HG03066 (cell line): ENCODE measurements at regions not wholly inside any gene's neighbourhood (a gene's known extent, or its start where the extent isn't known, plus 50 kb on each side); places are given as distances from the start of the nearest gene placed in this dataset.
"Not testable (repeated sequence)": the region's sequence is repeated elsewhere in the genome, so short reads cannot be mapped to it uniquely, and the experiment has no call there.

ENCODE experiments used
- ATAC-seq: cut with Tn5 transposase; IDR thresholded peaks from one replicate; pipeline ENCODE4 v1.9.1; 2021; ENCODE audit warnings: low read depth; ENCODE audit not compliant: unreplicated experiment

- ATAC-seq, result no peak
Measured at GRCh38 chr5:66411701-66412100, 184.5 kb upstream of the MAST4 start.

DNA sequence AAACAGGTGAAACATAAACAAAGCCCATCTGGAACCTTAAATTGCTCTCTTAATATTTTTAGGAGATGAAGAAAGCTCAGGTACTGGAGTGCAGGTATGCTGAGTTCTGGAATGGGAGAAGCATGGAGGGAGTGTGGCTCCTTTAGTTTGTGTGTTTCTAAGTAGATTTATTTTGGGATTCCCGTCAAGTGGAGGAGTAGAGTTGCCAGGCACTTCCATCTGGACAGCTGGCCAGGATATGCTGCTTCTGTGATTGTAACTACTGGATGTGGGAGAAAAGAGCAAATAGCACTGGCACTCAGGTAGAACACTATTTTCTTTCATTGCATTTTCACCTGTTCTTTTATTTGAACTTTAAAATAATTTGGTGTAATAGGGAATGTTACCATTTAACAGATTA is 182.3 kb upstream of the MAST4 start:
- no peak for ATAC-seq

DNA sequence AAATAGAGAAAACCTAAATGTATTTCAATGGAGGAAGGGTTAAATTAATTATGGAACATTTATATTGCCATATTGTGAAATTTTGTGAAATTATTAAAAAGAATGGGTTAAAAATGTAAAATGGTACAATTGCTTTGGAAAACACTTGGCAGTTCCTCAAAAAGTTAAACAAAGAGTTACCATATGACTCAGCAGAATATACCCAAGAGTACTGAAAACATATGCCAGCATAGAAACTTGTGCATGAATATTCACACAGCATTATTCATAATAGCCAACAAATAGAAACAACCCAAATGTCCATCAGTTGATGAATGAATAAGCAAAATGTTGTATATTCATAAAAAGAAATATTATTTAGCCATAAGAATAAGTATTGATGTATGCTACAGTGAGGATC is 181.0 kb upstream of the MAST4 start:
- ATAC-seq, result no peak

GRCh38 chr5:66416698-66417097 is 179.5 kb upstream of the MAST4 start:
- ATAC-seq, result no peak

DNA sequence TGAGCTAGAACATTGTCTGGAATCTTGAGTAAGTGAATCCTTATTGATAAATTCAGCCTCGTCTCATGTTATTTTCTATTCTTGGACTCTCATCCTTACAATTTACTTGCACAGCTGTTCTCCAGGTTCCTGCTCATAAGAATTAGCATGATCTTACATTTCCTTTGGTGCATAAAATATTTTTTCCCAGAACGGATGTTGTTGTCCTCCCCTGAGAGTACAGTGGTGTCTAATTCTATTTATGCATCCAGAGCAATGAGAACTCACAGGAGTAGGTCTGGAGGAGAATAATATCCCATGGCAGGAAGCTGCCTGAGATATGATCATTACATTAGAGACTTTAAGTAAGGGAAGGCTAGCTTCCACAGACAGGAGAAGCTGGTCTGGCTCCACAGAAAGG is 178.4 kb upstream of the MAST4 start:
- no peak for ATAC-seq

GRCh38 chr5:66423484-66423883 is 172.7 kb upstream of the MAST4 start:
- ATAC-seq, result no peak

GRCh38 chr5:66425842-66426241 is 170.4 kb upstream of the MAST4 start:
- no peak for ATAC-seq

DNA sequence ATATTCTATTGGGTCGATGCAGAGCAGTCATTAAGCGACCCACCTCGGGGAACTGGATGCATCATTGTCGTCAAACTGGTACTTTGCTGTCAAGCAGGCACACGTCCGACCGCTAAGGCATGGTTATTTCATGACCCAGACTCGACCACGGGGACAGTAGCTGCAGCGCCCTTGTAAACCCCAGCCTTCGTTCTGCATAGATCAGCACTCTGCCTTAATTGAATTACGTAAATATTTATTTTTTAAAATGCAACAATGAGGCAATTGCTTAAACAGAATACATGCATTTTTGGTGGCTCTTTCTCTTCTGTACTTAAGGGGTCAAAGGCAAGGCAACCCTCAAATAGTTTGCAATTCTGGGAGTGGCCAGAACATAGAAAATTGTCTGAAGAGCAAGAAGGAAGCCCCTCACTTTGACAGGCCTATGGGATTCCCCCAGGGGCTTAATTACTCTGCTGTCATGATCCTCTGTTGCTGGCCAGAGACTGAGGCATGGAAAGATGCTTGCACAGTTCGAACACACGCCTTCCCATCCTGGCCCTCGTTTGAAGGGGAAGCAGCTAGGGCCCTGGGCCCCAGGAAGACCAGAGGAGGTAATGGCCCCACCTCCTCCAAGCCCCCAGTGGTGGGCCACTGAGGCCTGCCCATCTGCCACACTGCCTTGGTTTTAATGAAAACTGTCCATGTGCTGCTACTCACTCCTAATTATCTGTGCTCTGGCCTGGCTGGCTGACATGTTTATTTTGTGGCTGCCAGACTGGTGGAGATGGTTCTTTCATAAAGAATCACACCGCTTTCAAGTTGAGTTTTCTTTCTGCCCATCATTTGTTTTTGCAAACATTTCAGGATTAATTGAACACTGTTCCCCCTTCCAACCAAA is 169.7 kb upstream of the MAST4 start:
- ATAC-seq, result no peak

DNA sequence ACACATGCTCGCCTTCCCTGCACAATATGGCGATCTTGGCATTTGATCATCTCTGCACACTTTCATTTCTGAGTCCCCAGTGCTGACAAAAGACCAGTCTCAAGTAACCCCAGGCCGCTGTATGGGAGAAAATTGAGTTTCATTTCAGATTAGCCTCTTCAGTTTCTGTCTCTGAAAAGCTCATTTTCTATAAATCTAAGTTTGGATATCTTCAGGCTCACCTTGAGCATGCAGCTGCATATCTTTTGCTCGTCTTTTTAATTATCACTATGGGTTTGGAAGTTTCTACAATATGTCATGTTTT is 169.1 kb upstream of the MAST4 start:
- ATAC-seq, result no peak

GRCh38 chr5:66436721-66437120 is 159.5 kb upstream of the MAST4 start:
- ATAC-seq, result no peak

DNA sequence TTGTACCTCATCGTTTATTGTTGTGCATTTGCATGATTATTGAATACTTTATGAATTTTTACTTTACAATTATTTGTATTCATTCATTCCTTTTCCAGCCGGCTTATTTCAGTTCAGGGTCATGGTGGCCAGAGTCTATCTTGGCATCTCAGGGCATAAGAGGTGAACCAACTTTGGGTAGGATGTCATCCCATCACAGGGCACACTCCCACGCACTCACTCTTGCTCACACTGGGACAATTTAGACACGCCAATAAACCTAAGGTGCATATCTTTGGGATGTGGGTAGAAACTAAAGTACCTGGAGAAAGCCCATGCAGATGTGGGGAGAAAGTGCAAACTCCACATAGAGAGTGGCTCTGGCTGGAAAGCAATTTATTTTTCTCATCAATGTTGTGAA is 158.1 kb upstream of the MAST4 start:
- no peak for ATAC-seq

- ATAC-seq, result no peak
Measured at GRCh38 chr5:66438696-66439095, 157.5 kb upstream of the MAST4 start.

DNA sequence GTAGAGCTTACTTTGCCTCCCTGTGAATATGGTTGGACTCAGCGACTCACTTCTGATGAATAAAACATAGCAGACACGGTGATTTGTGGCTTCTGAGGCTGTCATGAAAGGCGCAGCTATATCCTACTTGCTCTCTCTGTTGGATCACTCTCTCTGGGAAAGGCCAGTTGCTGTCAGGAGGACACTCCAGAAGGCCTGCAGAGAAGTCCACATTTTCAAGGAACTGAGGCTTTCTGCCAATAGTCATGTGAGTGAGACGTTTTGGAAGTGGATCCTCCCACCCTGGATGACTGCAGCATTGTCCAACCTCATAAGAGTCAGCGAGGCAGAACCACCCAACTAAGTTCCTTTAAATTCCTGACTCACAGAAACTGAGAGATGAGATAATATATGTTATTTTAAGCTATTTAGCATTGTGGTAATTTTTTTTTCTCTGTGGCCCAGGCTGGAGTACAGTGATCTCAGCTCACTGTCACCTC is 156.0 kb upstream of the MAST4 start:
- no peak for ATAC-seq

- no peak for ATAC-seq
Measured at GRCh38 chr5:66441351-66441750, 154.8 kb upstream of the MAST4 start.

GRCh38 chr5:66442951-66443445 is 153.2 kb upstream of the MAST4 start:
- ATAC-seq, result no peak

DNA sequence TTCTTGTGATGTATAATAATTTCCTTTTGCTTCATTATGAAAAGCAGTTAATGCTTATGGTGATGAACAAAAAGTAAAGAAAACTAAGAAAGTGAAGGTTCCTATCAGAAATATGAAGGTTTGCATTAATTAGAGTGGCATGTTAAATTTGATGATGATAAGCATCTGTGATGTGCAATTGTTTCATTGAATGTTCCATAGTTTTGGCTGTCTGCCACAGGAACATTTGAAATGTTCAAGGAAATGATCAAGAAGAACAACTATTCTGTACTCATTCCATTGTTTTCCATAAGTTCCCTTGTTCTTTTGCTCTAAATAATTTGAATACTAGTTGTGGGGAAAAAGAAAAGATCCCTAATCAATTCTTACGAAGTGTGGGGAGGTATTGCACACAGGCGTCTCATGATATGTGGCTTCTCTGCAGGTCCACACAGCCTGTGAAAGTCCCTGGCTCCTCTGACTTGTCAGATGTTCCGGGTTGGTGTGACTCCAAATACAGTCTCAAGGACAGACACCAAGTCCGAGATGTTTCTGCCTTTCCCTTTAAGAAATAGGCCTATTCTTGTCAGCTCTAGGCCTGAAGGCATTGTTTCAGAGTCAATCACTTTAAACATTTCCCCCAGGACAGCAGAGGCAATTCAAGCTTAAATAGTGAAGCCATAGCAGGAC is 152.6 kb upstream of the MAST4 start:
- ATAC-seq, result no peak

DNA sequence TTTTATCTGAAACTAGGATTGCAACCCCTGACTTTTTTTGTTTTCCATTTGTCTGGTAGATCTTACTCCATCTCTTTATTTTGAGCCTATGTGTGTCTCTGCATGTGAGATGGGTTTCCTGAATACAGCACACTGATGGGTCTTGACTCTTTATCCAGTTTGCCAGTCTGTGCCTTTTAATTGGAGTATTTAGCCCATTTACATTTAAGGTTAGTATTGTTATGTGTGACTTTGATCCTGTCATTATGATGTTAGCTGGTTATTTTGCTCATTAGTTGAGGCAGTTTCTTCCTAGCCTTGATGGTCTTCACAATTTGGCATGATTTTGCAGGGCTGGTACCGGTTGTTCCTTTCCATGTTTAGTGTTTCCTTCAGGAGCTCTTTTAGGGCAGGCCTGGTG is 148.1 kb upstream of the MAST4 start:
- ATAC-seq, result not testable (repeated sequence)

GRCh38 chr5:66450237-66450636 is 146.0 kb upstream of the MAST4 start:
- no peak for ATAC-seq

- ATAC-seq, result no peak
Measured at GRCh38 chr5:66450988-66451387, 145.2 kb upstream of the MAST4 start.

- ATAC-seq, result no peak
Measured at GRCh38 chr5:66452109-66452508, 144.1 kb upstream of the MAST4 start.

DNA sequence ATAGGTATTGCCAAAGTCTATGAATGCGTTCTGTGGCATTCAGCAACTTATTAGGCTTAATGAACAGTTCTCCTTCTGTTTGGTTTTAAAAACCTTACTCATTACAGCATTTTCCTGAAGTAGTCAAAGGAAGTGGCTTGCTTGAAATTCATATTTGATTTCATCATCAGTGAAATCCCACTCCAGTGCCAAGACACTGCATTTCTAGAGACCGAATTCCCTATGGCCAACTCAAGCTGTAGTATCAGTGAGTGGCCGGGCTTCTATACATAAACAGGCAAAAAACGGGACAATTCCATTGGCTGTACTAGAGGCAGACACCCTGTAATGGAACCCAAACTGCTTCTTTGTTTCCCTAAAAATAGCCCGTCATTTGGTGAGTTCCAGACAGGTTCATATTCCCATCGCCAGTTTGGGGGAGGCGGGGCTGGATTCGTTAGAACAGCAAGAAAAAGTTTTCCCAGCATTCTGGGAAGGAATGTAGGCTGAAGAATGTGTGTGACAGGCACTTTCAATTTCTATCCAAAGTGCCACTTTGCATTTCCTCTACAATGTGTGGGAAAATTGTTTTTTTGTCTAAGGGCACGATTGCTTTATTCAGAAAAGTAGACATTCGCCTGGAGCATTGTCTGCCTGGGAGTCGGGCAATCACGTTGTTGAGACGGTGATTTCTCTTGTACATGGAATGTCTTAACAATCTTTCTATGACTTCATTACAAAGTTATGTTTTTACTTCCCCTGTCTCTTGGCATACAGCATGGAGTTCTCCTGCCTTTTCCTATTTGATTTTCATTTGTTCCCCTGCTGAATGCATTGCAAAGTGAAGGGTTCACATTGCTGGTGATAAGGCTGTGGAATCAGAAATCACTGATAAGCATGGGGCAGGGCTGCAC is 141.8 kb upstream of the MAST4 start:
- ATAC-seq, result no peak
